ENCODE measurements at regions not wholly inside any gene's neighbourhood (a gene's known extent, or its start where the extent isn't known, plus 50 kb on each side); places are given as distances from the start of the nearest gene placed in this dataset.

- FAIRE-seq (no peak), DNase-seq (ENCODE audit: insufficient read length, low spot score) (no peak)
- TF ChIP-seq CTCF (IDR thresholded peaks at IDR 0.05; ENCODE audit: insufficient read depth, missing control alignments), result no peak
Measured at GRCh38 chrX:27057883-27058282, 405.3 kb downstream of the PPP4R3C start.

- no peak for DNase-seq (ENCODE audit: insufficient read length, low spot score)
- no peak for FAIRE-seq
- TF ChIP-seq CTCF (IDR thresholded peaks at IDR 0.05; ENCODE audit: insufficient read depth, missing control alignments), result no peak
Measured at GRCh38 chrX:27039332-27039731, 423.8 kb downstream of the PPP4R3C start.

DNA sequence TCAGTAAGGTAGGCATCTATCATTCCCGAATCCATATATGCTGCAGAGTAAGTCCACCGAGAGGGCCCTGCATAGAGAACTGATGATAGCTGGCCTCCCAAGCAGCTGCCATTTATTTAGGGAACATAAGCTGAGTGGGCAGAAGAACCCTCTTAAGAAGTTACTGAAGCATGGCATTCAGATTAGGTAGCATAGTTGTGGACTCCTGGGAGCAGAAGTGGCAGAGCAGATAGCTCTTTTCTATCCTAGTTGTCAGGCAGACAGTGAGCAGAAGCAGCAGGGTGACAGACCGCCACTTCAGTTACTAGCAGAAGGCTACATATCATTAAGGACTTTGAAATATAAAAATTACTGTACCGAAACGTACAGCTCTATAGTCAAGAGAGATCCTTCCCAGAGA, 454.7 kb downstream of the PPP4R3C start:
- no peak for FAIRE-seq

GRCh38 chrX:26999634-27000033, 463.5 kb downstream of the PPP4R3C start:
- no peak for TF ChIP-seq CTCF (IDR thresholded peaks at IDR 0.05; ENCODE audit: insufficient read depth, missing control alignments)
- no peak for FAIRE-seq
- no peak for DNase-seq (ENCODE audit: insufficient read length, low spot score)

More for the DNA sequence above, 454.7 kb downstream of the PPP4R3C start:
- TF ChIP-seq CTCF (IDR thresholded peaks at IDR 0.05; ENCODE audit: insufficient read depth, missing control alignments), result no peak
- no peak for DNase-seq (ENCODE audit: insufficient read length, low spot score)

DNA sequence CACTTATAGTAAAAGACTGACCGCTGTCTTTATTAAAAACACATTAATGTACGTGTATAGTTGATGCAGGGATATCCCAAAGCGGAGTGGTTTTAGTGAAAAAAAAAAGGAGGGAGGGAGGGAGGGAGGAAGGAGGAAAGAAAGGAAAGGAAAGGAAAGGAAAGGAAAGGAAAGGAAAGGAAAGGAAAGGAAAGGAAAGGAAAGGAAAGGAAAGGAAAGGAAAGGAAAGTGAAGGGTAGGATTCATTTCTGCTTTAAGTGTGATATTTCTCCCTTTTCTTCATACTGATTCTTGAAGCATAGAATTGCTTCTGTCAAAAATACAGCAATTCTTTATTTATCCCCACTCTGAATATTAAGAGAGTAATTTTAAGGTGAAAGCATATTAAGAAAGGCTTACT, 504.9 kb downstream of the PPP4R3C start:
- no peak for FAIRE-seq
- no peak for TF ChIP-seq CTCF (IDR thresholded peaks at IDR 0.05; ENCODE audit: insufficient read depth, missing control alignments)
- DNase-seq (ENCODE audit: insufficient read length, low spot score), result no peak

GRCh38 chrX:26954029-26954428, 509.1 kb downstream of the PPP4R3C start:
- no peak for FAIRE-seq
- DNase-seq (ENCODE audit: insufficient read length, low spot score), result no peak
- TF ChIP-seq CTCF (IDR thresholded peaks at IDR 0.05; ENCODE audit: insufficient read depth, missing control alignments), result no peak

GRCh38 chrX:26952213-26952612, 510.9 kb downstream of the PPP4R3C start:
- no peak for TF ChIP-seq CTCF (IDR thresholded peaks at IDR 0.05; ENCODE audit: insufficient read depth, missing control alignments)
- DNase-seq (ENCODE audit: insufficient read length, low spot score) (no peak), FAIRE-seq (peak; percentile 60)
